Tibial nerve (tissue), 4 donors: ENCODE measurements at regions not wholly inside any gene's neighbourhood (a gene's known extent, or its start where the extent isn't known, plus 50 kb on each side); places are given as distances from the start of the nearest gene placed in this dataset.

Experiments used
- DNase-seq, 2 donors: peaks; one replicate each; pipeline ENCODE4 v3.0.0-alpha.2; 2019; ENCODE audit warnings: low spot score in 2 of 2
- H3K27ac ChIP-seq, 4 donors: fragments of 200-600 bp; sonication (generic) in 3 of 4; one replicate each; pipeline ENCODE4 v1.5.1; 2017 to 2019; ENCODE audit warnings: mild to moderate bottlenecking in 1 of 4
- H3K27me3 ChIP-seq, 2 donors: fragments of 200-600 bp; sonication (generic) in 1 of 2; one replicate each; pipeline versions ENCODE4 v1.5.1 to v1.6.0; 2017 to 2019
- H3K36me3 ChIP-seq, 3 donors: fragments of 200-600 bp; sonication (generic); one replicate each; pipeline ENCODE4 v1.5.1; 2018 to 2019
- H3K4me1 ChIP-seq, 4 donors: fragments of 200-600 bp; sonication (generic) in 3 of 4; one replicate each; pipeline ENCODE4 v1.5.1; 2017 to 2019
- H3K4me3 ChIP-seq, 4 donors: fragments of 200-600 bp; sonication (generic) in 3 of 4; one replicate each; pipeline ENCODE4 v1.5.1; 2017 to 2019; ENCODE audit warnings: mild to moderate bottlenecking in 1 of 4, moderate library complexity in 1 of 4
- H3K9me3 ChIP-seq, 4 donors: fragments of 200-600 bp; sonication (generic) in 3 of 4; one replicate each; pipeline ENCODE4 v1.5.1; 2017 to 2019
- CTCF ChIP-seq, 5 experiments: fragments of 200-600 bp in 3 of 5; fragments of 450-650 bp in 2 of 5; sonication (generic) in 3 of 5; IDR thresholded peaks; one replicate each; pipeline ENCODE4 v1.5.1; 2016 to 2019; ENCODE audit warnings: antibody characterized with exemption in 5 of 5, mild to moderate bottlenecking in 3 of 5, moderate library complexity in 2 of 5
- EP300 ChIP-seq, 2 donors: sonication (generic); formaldehyde crosslinking; IDR thresholded peaks; one replicate each; pipeline ENCODE4 v1.6.1; 2017; ENCODE audit warnings: antibody characterized with exemption in 2 of 2, mild to moderate bottlenecking in 1 of 2
- POLR2A ChIP-seq, 2 donors: fragments of 450-650 bp; IDR thresholded peaks; one replicate each; pipeline ENCODE4 v1.6.1; 2017; ENCODE audit warnings: antibody characterized with exemption in 2 of 2, mild to moderate bottlenecking in 2 of 2, moderate library complexity in 2 of 2
- WGBS, 2 donors: methylation state at CpG; one replicate each; pipeline ENCODE4 v1.1.5; 2018; 5-methylcytosine and 5-hydroxymethylcytosine counted together

GRCh38 chr6:97396880-97397279, 113.9 kb upstream of the MMS22L start:
- no peak overlapping the region for H3K4me3 ChIP-seq
- no peaks in the 10 kb centered on the region for H3K9me3 ChIP-seq
- 86 to 88% methylated on average over 4 of the region's 4 CpGs for WGBS, 2 donors
- H3K27ac ChIP-seq: no peak overlapping the region
- H3K36me3 ChIP-seq: no peaks in the 10 kb centered on the region
- no peaks in the 10 kb centered on the region for H3K27me3 ChIP-seq
- DNase-seq: no peak
- TF ChIP-seq POLR2A (IDR thresholded peaks at IDR 0.05) (no peak), CTCF (IDR thresholded peaks at IDR 0.05) (no peak), EP300 (IDR thresholded peaks at IDR 0.05) (no peak)
- peaks cover 0 to 10% (median 0%) of the 10 kb centered on the region in 4 donors for H3K4me1 ChIP-seq

GRCh38 chr6:97399208-97399607, 116.2 kb upstream of the MMS22L start:
- no peak overlapping the region for H3K4me3 ChIP-seq
- H3K27me3 ChIP-seq: no peaks in the 10 kb centered on the region
- no peak overlapping the region for H3K27ac ChIP-seq
- H3K9me3 ChIP-seq: peaks cover 0 to 4% (median 0%) of the 10 kb centered on the region in 4 donors
- no peak for TF ChIP-seq POLR2A (IDR thresholded peaks at IDR 0.05)
- H3K4me1 ChIP-seq: peaks cover 0 to 10% (median 0%) of the 10 kb centered on the region in 4 donors
- DNase-seq: no peak
- H3K36me3 ChIP-seq: no peaks in the 10 kb centered on the region
- WGBS, 2 donors: 78 to 80% methylated on average over 2 of the region's 2 CpGs

GRCh38 chr6:97401533-97401932, 118.5 kb upstream of the MMS22L start:
- TF ChIP-seq POLR2A (IDR thresholded peaks at IDR 0.05) (no peak), EP300 (IDR thresholded peaks at IDR 0.05) (no peak)
- WGBS, 2 donors: 13 to 15% methylated on average over 2 of the region's 2 CpGs
- Histone ChIP-seq H3K27me3 (no peaks in the 10 kb centered on the region), H3K4me3 (no peak overlapping the region), H3K27ac (no peak overlapping the region), H3K36me3 (no peaks in the 10 kb centered on the region), H3K9me3 (peaks cover 0 to 4% (median 0%) of the 10 kb centered on the region in 4 donors), H3K4me1 (peaks cover 0 to 10% (median 0%) of the 10 kb centered on the region in 4 donors)
- DNase-seq: no peak

- no peak for DNase-seq
- H3K4me3 ChIP-seq: no peak overlapping the region
- H3K27ac ChIP-seq: no peak overlapping the region
- peaks cover 0 to 4% (median 0%) of the 10 kb centered on the region in 4 donors for H3K9me3 ChIP-seq
- no peaks in the 10 kb centered on the region for H3K27me3 ChIP-seq
- H3K4me1 ChIP-seq: peaks cover 0 to 9% (median 0%) of the 10 kb centered on the region in 4 donors
- TF ChIP-seq POLR2A (IDR thresholded peaks at IDR 0.05) (no peak), CTCF (IDR thresholded peaks at IDR 0.05) (no peak), EP300 (IDR thresholded peaks at IDR 0.05) (no peak)
- no peaks in the 10 kb centered on the region for H3K36me3 ChIP-seq
- WGBS, 2 donors: 82 to 87% methylated on average over 3 of the region's 3 CpGs
Measured at GRCh38 chr6:97405818-97406409, 122.9 kb upstream of the MMS22L start.

GRCh38 chr6:97406633-97407032, 123.6 kb upstream of the MMS22L start:
- Histone ChIP-seq H3K27me3 (no peaks in the 10 kb centered on the region), H3K27ac (no peak overlapping the region), H3K4me1 (peaks cover 0 to 2% (median 0%) of the 10 kb centered on the region in 4 donors), H3K9me3 (peaks cover 0 to 4% (median 0%) of the 10 kb centered on the region in 4 donors), H3K4me3 (no peak overlapping the region), H3K36me3 (no peaks in the 10 kb centered on the region)
- no peak for DNase-seq
- 87 to 90% methylated on average over 1 of the region's 1 CpG for WGBS, 2 donors
- TF ChIP-seq POLR2A (IDR thresholded peaks at IDR 0.05) (no peak), CTCF (IDR thresholded peaks at IDR 0.05) (no peak), EP300 (IDR thresholded peaks at IDR 0.05) (no peak)

- Histone ChIP-seq H3K27me3 (no peaks in the 10 kb centered on the region), H3K27ac (no peak overlapping the region), H3K4me1 (no peaks in the 10 kb centered on the region), H3K4me3 (no peak overlapping the region), H3K36me3 (no peaks in the 10 kb centered on the region), H3K9me3 (no peaks in the 10 kb centered on the region)
- WGBS, 2 donors: 22 to 48% methylated on average over 2 of the region's 2 CpGs
- TF ChIP-seq EP300 (IDR thresholded peaks at IDR 0.05) (no peak), POLR2A (IDR thresholded peaks at IDR 0.05) (no peak), CTCF (IDR thresholded peaks at IDR 0.05) (no peak)
- no peak for DNase-seq
Measured at GRCh38 chr6:97411610-97412009, 128.6 kb upstream of the MMS22L start.
